Neutrophil (primary cell): ENCODE measurements at regions not wholly inside any gene's neighbourhood (a gene's known extent, or its start where the extent isn't known, plus 50 kb on each side); places are given as distances from the start of the nearest gene placed in this dataset.

Source experiments
- H3K27ac ChIP-seq: fragments of 200-600 bp; sonication (generic); 2 replicates; pipeline ENCODE4 v1.5.1; 2016; ENCODE audit warnings: mild to moderate bottlenecking, moderate library complexity
- H3K27me3 ChIP-seq: fragments of 200-600 bp; sonication (generic); 2 replicates; pipeline ENCODE4 v1.6.0; 2016; ENCODE audit warnings: mild to moderate bottlenecking
- H3K36me3 ChIP-seq: fragments of 200-600 bp; sonication (generic); 2 replicates; pipeline ENCODE4 v1.5.1; 2017
- H3K4me1 ChIP-seq, 2 experiments: fragments of 200-600 bp in 1 of 2; sonication (generic) in 1 of 2; 1 replicate in 1 of 2; 2 replicates in 1 of 2; pipeline versions ENCODE4 v1.5.1 to v1.6.1; 2013 to 2016; ENCODE audit warnings: low read depth in 1 of 2, low read length in 1 of 2, mild to moderate bottlenecking in 1 of 2, moderate library complexity in 1 of 2; ENCODE audit not compliant: control insufficient read depth in 1 of 2, insufficient read depth in 1 of 2
- H3K4me3 ChIP-seq, 2 experiments: fragments of 200-600 bp in 1 of 2; sonication (generic) in 1 of 2; 1 replicate in 1 of 2; 2 replicates in 1 of 2; pipeline ENCODE4 v1.5.1; 2013 to 2016; ENCODE audit warnings: low read depth in 1 of 2, low read length in 1 of 2, mild to moderate bottlenecking in 1 of 2, moderate library complexity in 1 of 2
- H3K9me3 ChIP-seq: fragments of 200-600 bp; sonication (generic); 2 replicates; pipeline ENCODE4 v1.5.1; 2016
- TF ChIP-seq, protein P1 (sequence below): fragments of 200-600 bp; sonication (generic); IDR thresholded peaks from 2 replicates; pipeline ENCODE4 v1.5.1; 2016; ENCODE audit warnings: antibody characterized with exemption

DNA sequence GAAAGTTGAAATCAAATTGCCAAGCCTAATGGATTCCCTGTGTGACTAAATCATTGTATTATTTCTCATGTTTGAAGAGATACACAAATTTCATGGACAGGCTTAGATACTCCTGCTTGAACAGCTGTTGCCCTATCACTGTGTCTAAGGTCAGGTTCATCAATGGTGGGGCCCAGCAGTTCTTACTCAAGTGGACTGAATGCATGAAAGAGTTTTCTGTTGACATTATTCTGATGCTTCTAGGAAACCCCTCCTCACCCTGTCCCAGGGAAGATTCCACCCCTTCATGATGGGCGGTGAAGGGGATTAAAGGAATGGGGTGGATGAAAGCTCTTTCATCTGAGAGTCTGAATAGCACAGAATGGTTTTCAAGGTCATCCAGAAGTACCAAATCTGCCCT, 148.8 kb downstream of the INO80D start:
- H3K4me3 ChIP-seq = no peak overlapping the region
- no peaks in the 10 kb centered on the region for H3K36me3 ChIP-seq
- H3K9me3 ChIP-seq = no peaks in the 10 kb centered on the region
- H3K27me3 ChIP-seq = no peaks in the 10 kb centered on the region
- H3K4me1 ChIP-seq = peaks cover 17 to 22% of the 10 kb centered on the region in 2 experiments
- H3K27ac ChIP-seq = no peak overlapping the region
- TF ChIP-seq, protein P1, sequence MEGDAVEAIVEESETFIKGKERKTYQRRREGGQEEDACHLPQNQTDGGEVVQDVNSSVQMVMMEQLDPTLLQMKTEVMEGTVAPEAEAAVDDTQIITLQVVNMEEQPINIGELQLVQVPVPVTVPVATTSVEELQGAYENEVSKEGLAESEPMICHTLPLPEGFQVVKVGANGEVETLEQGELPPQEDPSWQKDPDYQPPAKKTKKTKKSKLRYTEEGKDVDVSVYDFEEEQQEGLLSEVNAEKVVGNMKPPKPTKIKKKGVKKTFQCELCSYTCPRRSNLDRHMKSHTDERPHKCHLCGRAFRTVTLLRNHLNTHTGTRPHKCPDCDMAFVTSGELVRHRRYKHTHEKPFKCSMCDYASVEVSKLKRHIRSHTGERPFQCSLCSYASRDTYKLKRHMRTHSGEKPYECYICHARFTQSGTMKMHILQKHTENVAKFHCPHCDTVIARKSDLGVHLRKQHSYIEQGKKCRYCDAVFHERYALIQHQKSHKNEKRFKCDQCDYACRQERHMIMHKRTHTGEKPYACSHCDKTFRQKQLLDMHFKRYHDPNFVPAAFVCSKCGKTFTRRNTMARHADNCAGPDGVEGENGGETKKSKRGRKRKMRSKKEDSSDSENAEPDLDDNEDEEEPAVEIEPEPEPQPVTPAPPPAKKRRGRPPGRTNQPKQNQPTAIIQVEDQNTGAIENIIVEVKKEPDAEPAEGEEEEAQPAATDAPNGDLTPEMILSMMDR = no peak

DNA sequence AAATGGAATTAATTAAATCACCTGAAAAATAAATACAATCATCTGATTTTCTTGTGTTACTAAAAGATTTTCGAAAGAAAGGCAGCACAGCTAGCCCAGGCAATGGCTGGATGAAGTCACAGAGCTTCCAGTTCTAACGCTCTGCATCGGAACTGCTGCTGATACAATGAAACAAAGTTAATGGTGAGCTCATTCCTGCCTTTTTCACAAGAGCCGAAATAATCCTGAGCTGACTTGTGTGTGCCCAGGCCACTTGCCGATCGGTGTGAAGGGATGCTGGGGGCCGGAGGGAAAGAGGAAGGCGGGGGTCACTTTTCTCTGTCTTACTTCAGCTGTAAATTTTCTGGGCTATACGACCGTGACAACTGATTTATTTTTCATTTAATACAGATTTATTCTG, 149.5 kb downstream of the INO80D start:
- Histone ChIP-seq H3K36me3 (no peaks in the 10 kb centered on the region), H3K27me3 (no peaks in the 10 kb centered on the region), H3K9me3 (no peaks in the 10 kb centered on the region), H3K27ac (no peak overlapping the region), H3K4me1 (peaks cover 16 to 17% of the 10 kb centered on the region in 2 experiments), H3K4me3 (no peak overlapping the region)
- TF ChIP-seq, protein P1 = no peak

DNA sequence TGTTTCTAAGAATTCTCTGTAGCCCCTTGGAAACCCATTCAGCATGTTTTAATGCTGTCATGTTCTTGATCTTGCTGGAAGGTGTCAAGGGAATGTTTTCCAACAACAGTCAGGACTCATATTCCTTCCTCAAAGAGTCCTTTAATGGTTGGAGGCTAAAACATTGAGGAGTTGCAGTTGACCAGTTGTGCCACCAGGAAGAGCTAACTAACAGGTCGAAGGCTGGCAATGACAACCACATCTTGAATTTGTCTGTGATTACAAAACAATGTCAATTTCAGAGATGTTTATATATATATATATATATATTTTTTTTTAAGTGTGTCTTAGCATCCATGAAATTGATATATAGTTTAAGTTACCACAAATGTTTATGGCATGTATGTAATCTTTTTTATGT, 151.5 kb downstream of the INO80D start:
- TF ChIP-seq, protein P1 = no peak
- no peaks in the 10 kb centered on the region for H3K27me3 ChIP-seq
- peaks cover 22 to 25% of the 10 kb centered on the region in 2 experiments for H3K4me1 ChIP-seq
- H3K9me3 ChIP-seq = no peaks in the 10 kb centered on the region
- H3K36me3 ChIP-seq = no peaks in the 10 kb centered on the region
- H3K4me3 ChIP-seq = no peak overlapping the region
- H3K27ac ChIP-seq = no peak overlapping the region

DNA sequence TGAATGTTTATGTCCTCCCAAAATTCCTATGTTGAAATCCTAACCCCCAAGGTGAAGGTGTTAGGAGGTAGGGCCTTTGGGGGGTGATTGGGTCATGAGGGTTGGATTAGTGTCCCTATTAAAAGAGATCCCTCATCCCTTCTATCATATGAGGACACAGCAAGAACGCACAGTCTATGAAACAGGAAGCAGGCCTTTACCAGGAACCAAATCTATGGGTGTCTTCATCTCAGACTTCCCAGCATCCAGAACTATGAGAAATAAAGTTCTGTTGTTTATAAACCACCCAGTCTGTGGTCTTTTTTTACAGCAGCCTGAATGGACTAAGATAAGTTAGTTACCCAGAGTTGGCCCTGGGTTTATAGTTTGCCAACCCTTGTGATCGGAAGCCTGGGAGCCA, 153.1 kb downstream of the INO80D start:
- Histone ChIP-seq H3K4me1 (peaks cover 22 to 25% of the 10 kb centered on the region in 2 experiments), H3K36me3 (no peaks in the 10 kb centered on the region), H3K27ac (no peak overlapping the region), H3K27me3 (no peaks in the 10 kb centered on the region), H3K9me3 (no peaks in the 10 kb centered on the region), H3K4me3 (no peak overlapping the region)
- TF ChIP-seq, protein P1 = no peak

DNA sequence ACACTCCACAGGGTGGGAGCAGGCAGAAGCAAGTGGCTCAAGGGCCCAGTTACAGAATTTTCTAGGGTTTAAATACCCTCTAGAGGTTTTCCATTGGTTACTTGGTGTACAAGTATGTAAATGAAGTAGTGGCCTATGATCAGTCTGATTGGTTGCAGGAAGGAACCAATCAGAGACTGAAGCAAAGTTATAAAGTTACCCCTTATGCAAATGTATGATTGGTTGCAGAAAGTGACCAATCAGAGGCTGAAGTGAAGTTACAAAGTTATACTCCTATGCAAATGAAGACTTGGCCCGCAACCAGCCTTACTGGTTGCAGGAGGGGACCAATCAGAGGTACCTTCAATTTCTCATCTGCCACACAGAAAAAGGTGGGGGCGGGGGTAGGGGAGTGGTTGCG, 154.6 kb downstream of the INO80D start:
- H3K9me3 ChIP-seq = no peaks in the 10 kb centered on the region
- no peak overlapping the region for H3K27ac ChIP-seq
- no peak overlapping the region for H3K4me3 ChIP-seq
- TF ChIP-seq, protein P1 = no peak
- no peaks in the 10 kb centered on the region for H3K36me3 ChIP-seq
- peaks cover 4% of the 10 kb centered on the region for H3K27me3 ChIP-seq
- peaks cover 22 to 24% of the 10 kb centered on the region in 2 experiments for H3K4me1 ChIP-seq

DNA sequence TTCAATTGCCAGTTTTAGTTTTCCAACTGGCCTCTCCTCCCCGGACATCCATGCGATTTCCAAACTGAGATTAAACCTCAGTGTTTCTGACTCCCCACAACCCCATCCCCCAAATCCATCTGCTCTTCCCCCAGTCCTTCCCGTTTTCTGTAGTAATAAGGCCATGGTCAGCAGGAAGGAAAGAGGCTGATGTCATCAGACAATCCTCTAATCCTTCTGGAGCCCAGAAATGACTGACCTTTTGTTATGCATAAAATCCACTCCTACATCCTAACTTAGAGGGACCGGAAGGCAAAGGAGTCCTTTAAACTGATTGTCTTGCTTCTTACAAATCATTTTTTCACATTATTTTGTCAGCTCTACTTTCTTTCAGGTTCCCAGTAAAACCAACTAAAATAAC, 155.8 kb downstream of the INO80D start:
- Histone ChIP-seq H3K9me3 (no peaks in the 10 kb centered on the region), H3K27ac (no peak overlapping the region), H3K27me3 (peaks cover 5% of the 10 kb centered on the region), H3K4me3 (no peak overlapping the region), H3K36me3 (no peaks in the 10 kb centered on the region), H3K4me1 (peaks cover 26% of the 10 kb centered on the region in 2 experiments)
- TF ChIP-seq, protein P1 = no peak
